ENCODE measurements at regions not wholly inside any gene's neighbourhood (a gene's known extent, or its start where the extent isn't known, plus 50 kb on each side); places are given as distances from the start of the nearest gene placed in this dataset.

DNA sequence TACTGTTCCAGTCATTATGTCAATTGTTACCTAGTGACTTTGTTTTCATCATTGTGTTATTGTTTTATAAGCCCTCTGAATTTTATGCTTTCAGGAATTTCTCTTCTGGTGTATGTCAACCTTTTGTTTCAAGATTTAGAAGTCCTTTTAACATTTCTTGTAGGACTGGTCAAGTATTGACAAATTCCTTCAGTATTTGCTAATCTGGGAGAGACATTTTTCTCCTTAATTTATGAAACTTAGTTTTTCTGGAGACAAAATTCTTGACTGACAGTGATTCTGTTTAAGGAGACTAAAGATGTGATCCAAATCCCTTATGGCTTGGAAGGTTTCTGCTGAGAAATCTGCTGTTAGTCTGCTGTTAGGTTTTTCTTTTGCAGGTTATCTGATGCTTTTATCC, 84.9 kb upstream of the NT5C1B start:
- TF ChIP-seq EGR1 (IDR thresholded peaks at IDR 0.05; ENCODE audit: low read depth in 2 of 2) (no peak), TAF1 (conservative IDR thresholded peaks at IDR 0.05) (no peak)
- TF ChIP-seq, protein P1, sequence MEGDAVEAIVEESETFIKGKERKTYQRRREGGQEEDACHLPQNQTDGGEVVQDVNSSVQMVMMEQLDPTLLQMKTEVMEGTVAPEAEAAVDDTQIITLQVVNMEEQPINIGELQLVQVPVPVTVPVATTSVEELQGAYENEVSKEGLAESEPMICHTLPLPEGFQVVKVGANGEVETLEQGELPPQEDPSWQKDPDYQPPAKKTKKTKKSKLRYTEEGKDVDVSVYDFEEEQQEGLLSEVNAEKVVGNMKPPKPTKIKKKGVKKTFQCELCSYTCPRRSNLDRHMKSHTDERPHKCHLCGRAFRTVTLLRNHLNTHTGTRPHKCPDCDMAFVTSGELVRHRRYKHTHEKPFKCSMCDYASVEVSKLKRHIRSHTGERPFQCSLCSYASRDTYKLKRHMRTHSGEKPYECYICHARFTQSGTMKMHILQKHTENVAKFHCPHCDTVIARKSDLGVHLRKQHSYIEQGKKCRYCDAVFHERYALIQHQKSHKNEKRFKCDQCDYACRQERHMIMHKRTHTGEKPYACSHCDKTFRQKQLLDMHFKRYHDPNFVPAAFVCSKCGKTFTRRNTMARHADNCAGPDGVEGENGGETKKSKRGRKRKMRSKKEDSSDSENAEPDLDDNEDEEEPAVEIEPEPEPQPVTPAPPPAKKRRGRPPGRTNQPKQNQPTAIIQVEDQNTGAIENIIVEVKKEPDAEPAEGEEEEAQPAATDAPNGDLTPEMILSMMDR (IDR thresholded peaks at IDR 0.05; ENCODE audit: low read depth, low read length, missing input control), result no peak

Data from liver (tissue), 3 donors.